K562 (cell line): ENCODE measurements at regions not wholly inside any gene's neighbourhood (a gene's known extent, or its start where the extent isn't known, plus 50 kb on each side); places are given as distances from the start of the nearest gene placed in this dataset.
A peak's percentile ranks its signal among the peaks of the same experiment; 100 is the strongest.

Experiments used
- ATAC-seq: fragments of 200-7000 bp; cut with Tn5 transposase; 3 replicates; pipeline ENCODE4 v1.9.1; 2020; ENCODE audit warnings: moderate library complexity
- BruUV-seq: library from RNA; stranded (reverse); fragments of 400-500 nt; replicated peaks from 2 replicates; lab custom pipeline; 2021; lab: Mats Ljungman, UMichigan
- CTCF ChIA-PET: fragments of 300-600 bp; formaldehyde crosslinking; extraction: SDS; loops from one replicate; lab custom pipeline; 2021; ENCODE audit warnings: low intra/inter-chr PET ratio; lab: Yijun Ruan, JAX
- POLR2A ChIA-PET: fragments of 300-600, 350-650 bp; sonication (Branson Sonifier 250); formaldehyde crosslinking; extraction: SDS; loops from one replicate; lab custom pipeline; 2021; ENCODE audit warnings: antibody characterized with exemption, inconsistent platforms; lab: Yijun Ruan, JAX
- DNase-seq, 4 experiments: peaks; one replicate each; pipeline versions ENCODE4 v3.0.0 to v3.0.0-alpha.2; 2011 to 2018; ENCODE audit warnings: low spot score in 3 of 4, mixed read lengths in 3 of 4; ENCODE audit errors: extremely low read depth in 1 of 4
- FAIRE-seq: peaks from 2 replicates; lab custom pipeline; 2011; peaks lifted over from hg19 to GRCh38; lab: Jason Lieb, UNC
- H2AFZ ChIP-seq: 2 replicates; pipeline ENCODE4 v1.6.0; 2011; ENCODE audit warnings: low read depth, low read length, control low read depth, inconsistent platforms
- H3K27ac ChIP-seq: fragments of 200-600 bp; 3 replicates; pipeline ENCODE4 v1.8.0; 2011; ENCODE audit warnings: low read depth, mild to moderate bottlenecking, control low read depth, inconsistent platforms, low read length, moderate library complexity, mixed read lengths; ENCODE audit errors: extremely low read depth
- H3K27me3 ChIP-seq, 2 experiments: fragments of 300-600 bp in 1 of 2; 2 replicates in 1 of 2; 3 replicates in 1 of 2; pipeline versions ENCODE4 v1.6.0 to v1.8.0; 2011; ENCODE audit warnings: inconsistent platforms in 2 of 2, low read length in 2 of 2, mild to moderate bottlenecking in 1 of 2, mixed read lengths in 1 of 2, moderate library complexity in 1 of 2; ENCODE audit not compliant: control insufficient read depth in 2 of 2, insufficient read depth in 2 of 2
- H3K36me3 ChIP-seq: fragments of 300-600 bp; 3 replicates; pipeline ENCODE4 v1.8.0; 2011; ENCODE audit warnings: mild to moderate bottlenecking, low read length, inconsistent platforms; ENCODE audit not compliant: control insufficient read depth, insufficient read depth
- H3K4me1 ChIP-seq, 2 experiments: fragments of 200-600 bp in 1 of 2; replicated peaks in 1 of 2; 2 replicates in 1 of 2; 3 replicates in 1 of 2; pipeline versions ENCODE4 v1.5.1 to v1.8.0; 2011; ENCODE audit warnings: inconsistent platforms in 2 of 2, low read length in 2 of 2, mild to moderate bottlenecking in 1 of 2, mixed read lengths in 1 of 2, moderate library complexity in 1 of 2; ENCODE audit not compliant: control insufficient read depth in 2 of 2, insufficient read depth in 2 of 2
- H3K4me2 ChIP-seq: 2 replicates; pipeline ENCODE4 v1.6.1; 2011; ENCODE audit warnings: low read length, control low read depth, inconsistent platforms, mixed read lengths; ENCODE audit not compliant: insufficient read depth
- H3K4me3 ChIP-seq: fragments of 200-600 bp; sonication (generic), shearing (Covaris generic); 2 replicates; pipeline ENCODE4 v1.5.1; 2016; ENCODE audit warnings: control low read depth, inconsistent platforms
- H3K79me2 ChIP-seq: fragments of 200-600 bp; 3 replicates; pipeline ENCODE4 v1.8.0; 2011; ENCODE audit warnings: low read length, inconsistent platforms; ENCODE audit not compliant: control insufficient read depth, insufficient read depth
- H3K9ac ChIP-seq, 2 experiments: 2 replicates each; pipeline versions ENCODE4 v1.6.0 to v1.6.1; 2011; ENCODE audit warnings: low read depth in 2 of 2, low read length in 2 of 2, control low read depth in 1 of 2, inconsistent platforms in 1 of 2, mild to moderate bottlenecking in 1 of 2, mixed read lengths in 1 of 2; ENCODE audit not compliant: insufficient read depth in 1 of 2
- H3K9me1 ChIP-seq: one replicate; pipeline ENCODE4 v1.6.0; 2011; ENCODE audit warnings: inconsistent platforms, mild to moderate bottlenecking, low read length, moderate library complexity; ENCODE audit not compliant: control insufficient read depth, insufficient read depth
- H3K9me3 ChIP-seq: replicated peaks from 2 replicates; pipeline ENCODE4 v1.5.1; 2011; ENCODE audit warnings: low read depth, low read length, inconsistent platforms; ENCODE audit not compliant: control insufficient read depth, insufficient read depth
- H4K20me1 ChIP-seq: replicated peaks from 2 replicates; pipeline ENCODE4 v1.6.1; 2011; ENCODE audit warnings: low read length, inconsistent platforms, mixed read lengths; ENCODE audit not compliant: control insufficient read depth, insufficient read depth
- ARID3A ChIP-seq: IDR thresholded peaks from 2 replicates; pipeline ENCODE4 v1.6.1; 2012; ENCODE audit warnings: low read depth, low read length, improper control_type of control experiment, borderline replicate concordance
- CBX3 ChIP-seq, 2 experiments: IDR thresholded peaks; 1 replicate in 1 of 2; 2 replicates in 1 of 2; pipeline ENCODE4 v1.6.1; 2012; ENCODE audit warnings: inconsistent platforms in 2 of 2, low read length in 2 of 2, borderline replicate concordance in 1 of 2, control low read depth in 1 of 2
- CEBPB ChIP-seq: fragments of 450-650 bp; IDR thresholded peaks from 2 replicates; pipeline ENCODE4 v1.6.1; 2016; ENCODE audit warnings: missing genetic modification characterization, missing compliant biosample characterization
- GATAD2A ChIP-seq: fragments of 450-650 bp; IDR thresholded peaks from 2 replicates; pipeline ENCODE4 v1.6.1; 2017
- HSF4 ChIP-seq: fragments of 250-450 bp; sonication (Bioruptor Pico); IDR thresholded peaks from 2 replicates; pipeline ENCODE4 v2.1.2; 2022; ENCODE audit warnings: mild to moderate bottlenecking, moderate library complexity, borderline replicate concordance
- MAX ChIP-seq: sonication (generic); formaldehyde crosslinking; IDR thresholded peaks from 2 replicates; pipeline ENCODE4 v1.9.0; 2022; ENCODE audit warnings: mild to moderate bottlenecking, missing genetic modification reagents
- MLLT1 ChIP-seq, 2 experiments: fragments of 450-650 bp; IDR thresholded peaks; 2 replicates each; pipeline ENCODE4 v1.6.1; 2016
- NONO ChIP-seq, 2 experiments: fragments of 200-400 bp in 1 of 2; fragments of 450-650 bp in 1 of 2; formaldehyde crosslinking in 1 of 2; IDR thresholded peaks; 2 replicates each; pipeline ENCODE4 v1.6.1; 2017; ENCODE audit warnings: low read depth in 2 of 2, mild to moderate bottlenecking in 2 of 2, moderate library complexity in 2 of 2, low read length in 1 of 2
- SMC3 ChIP-seq: conservative IDR thresholded peaks from 2 replicates; pipeline ENCODE4 v1.6.1; 2011; ENCODE audit warnings: low read depth, low read length, improper control_type of control experiment; ENCODE audit not compliant: insufficient read depth
- TCFL5 ChIP-seq: fragments of 250-450 bp; sonication (Bioruptor Pico); conservative IDR thresholded peaks from 2 replicates; pipeline ENCODE4 v1.6.1; 2021; ENCODE audit warnings: mild to moderate bottlenecking, moderate library complexity, matching md5 sums
- TRIM25 ChIP-seq: fragments of 450-650 bp; IDR thresholded peaks from 2 replicates; pipeline ENCODE4 v1.7.0; 2016; ENCODE audit warnings: borderline replicate concordance
- ZNF253 ChIP-seq: fragments of 250-450 bp; sonication (Bioruptor Pico); conservative IDR thresholded peaks from 2 replicates; pipeline ENCODE4 v1.6.1; 2021; ENCODE audit warnings: mild to moderate bottlenecking
- ZNF274 ChIP-seq: IDR thresholded peaks from 2 replicates; pipeline ENCODE4 v1.6.1; 2011; ENCODE audit warnings: low read depth, mild to moderate bottlenecking, low read length, moderate library complexity, borderline replicate concordance
- ZNF717 ChIP-seq: fragments of 250-450 bp; sonication (Bioruptor Pico); IDR thresholded peaks from 2 replicates; pipeline ENCODE4 v1.5.0; 2021
- WGBS: fragments of 100-300 bp; shearing (Covaris generic); methylation state at CpG from one replicate; pipeline ENCODE4 v1.1.6; 2016; ENCODE audit warnings: low coverage, mixed read lengths; ENCODE audit not compliant: insufficient coverage; ENCODE audit errors: missing lambda C conversion rate; 5-methylcytosine and 5-hydroxymethylcytosine counted together
- in situ Hi-C: fragments of 300-500 bp; cut with MboI; formaldehyde crosslinking; loops from 4 replicates; pipeline ENCODE4 v1.15.0; 2018; ENCODE audit warnings: inconsistent platforms, mixed read lengths
- intact Hi-C: fragments of 100-400 bp; cut with micrococcal nuclease; formaldehyde crosslinking; loops from 2 replicates; pipeline ENCODE4 v1.14.2; 2022

GRCh38 chr12:34108405-34108803 is 86.1 kb downstream of the ALG10 start:
- no peaks in the 10 kb centered on the region for H3K9me3 ChIP-seq
- DNase-seq, result no peak
- no peak overlapping the region for H2AFZ ChIP-seq
- no peaks in the 10 kb centered on the region for H3K79me2 ChIP-seq
- ChIA-PET POLR2A (no interaction called here), CTCF (no interaction called here)
- H3K4me1 ChIP-seq, result peaks cover 0 to 12% of the 10 kb centered on the region in 2 experiments; a peak in 2 of 5 replicates
- BruUV-seq, result no TSS peak
- intact Hi-C loops (no loop called here), in situ Hi-C loops (no loop called here)
- ATAC-seq, result peak; percentile 31
- H3K9me1 ChIP-seq, result no peaks in the 10 kb centered on the region
- FAIRE-seq, result no peak
- H3K27me3 ChIP-seq, result peaks cover 0 to 26% of the 10 kb centered on the region in 2 experiments; a peak in 2 of 5 replicates
- no peak overlapping the region for H3K27ac ChIP-seq
- no peak overlapping the region for H3K4me2 ChIP-seq
- no peak overlapping the region for H3K4me3 ChIP-seq
- no peaks in the 10 kb centered on the region for H3K36me3 ChIP-seq
- WGBS, result 15% methylated on average over 19 of the region's 24 CpGs
- H4K20me1 ChIP-seq, result no peaks in the 10 kb centered on the region
- H3K9ac ChIP-seq, result no peak overlapping the region
- no peak for TF ChIP-seq HSF4 (CRISPR knock-in tag)
- no peak for TF ChIP-seq ZNF253 (CRISPR knock-in tag)
- no peak for TF ChIP-seq CBX3 (IDR thresholded peaks at IDR 0.05; ENCODE audit: borderline replicate concordance in 1 of 2, low read length in 2 of 2)
- TF ChIP-seq NONO (IDR thresholded peaks at IDR 0.05; ENCODE audit: low read depth in 2 of 2, low read length in 1 of 2), result no peak
- no peak for TF ChIP-seq GATAD2A
- no peak for TF ChIP-seq ARID3A
- TF ChIP-seq TRIM25, result no peak
- no peak for TF ChIP-seq MLLT1 (IDR thresholded peaks at IDR 0.05)
- no peak for TF ChIP-seq ZNF717 (CRISPR knock-in tag)
- no peak for TF ChIP-seq TCFL5
- TF ChIP-seq SMC3, result no peak
- TF ChIP-seq CEBPB (tag), result no peak
- no peak for TF ChIP-seq ZNF274
- TF ChIP-seq MAX (CRISPR knock-in tag), result no peak
